ENCODE measurements at regions not wholly inside any gene's neighbourhood (a gene's known extent, or its start where the extent isn't known, plus 50 kb on each side); places are given as distances from the start of the nearest gene placed in this dataset.

DNA sequence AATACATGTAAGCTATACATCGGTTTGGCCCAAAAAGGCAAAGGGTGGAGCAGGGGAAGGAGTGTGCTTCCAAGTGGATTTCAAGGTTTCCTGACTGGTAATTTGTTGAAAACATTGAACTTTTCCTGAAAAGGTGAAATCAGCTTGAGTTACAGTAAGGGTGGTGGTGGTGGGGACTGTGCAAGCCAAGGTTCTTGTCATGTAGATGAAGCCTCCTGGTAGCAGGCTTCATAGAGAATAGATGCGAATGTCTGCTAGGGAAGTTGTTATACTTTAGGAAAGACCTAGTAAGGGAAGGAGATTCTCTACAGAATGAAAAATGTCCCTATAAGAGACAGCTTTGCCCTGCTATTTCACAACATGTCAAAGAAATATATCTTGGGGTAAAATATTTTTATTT is 528.2 kb upstream of the CBLB start:
- TF ChIP-seq, protein P1, sequence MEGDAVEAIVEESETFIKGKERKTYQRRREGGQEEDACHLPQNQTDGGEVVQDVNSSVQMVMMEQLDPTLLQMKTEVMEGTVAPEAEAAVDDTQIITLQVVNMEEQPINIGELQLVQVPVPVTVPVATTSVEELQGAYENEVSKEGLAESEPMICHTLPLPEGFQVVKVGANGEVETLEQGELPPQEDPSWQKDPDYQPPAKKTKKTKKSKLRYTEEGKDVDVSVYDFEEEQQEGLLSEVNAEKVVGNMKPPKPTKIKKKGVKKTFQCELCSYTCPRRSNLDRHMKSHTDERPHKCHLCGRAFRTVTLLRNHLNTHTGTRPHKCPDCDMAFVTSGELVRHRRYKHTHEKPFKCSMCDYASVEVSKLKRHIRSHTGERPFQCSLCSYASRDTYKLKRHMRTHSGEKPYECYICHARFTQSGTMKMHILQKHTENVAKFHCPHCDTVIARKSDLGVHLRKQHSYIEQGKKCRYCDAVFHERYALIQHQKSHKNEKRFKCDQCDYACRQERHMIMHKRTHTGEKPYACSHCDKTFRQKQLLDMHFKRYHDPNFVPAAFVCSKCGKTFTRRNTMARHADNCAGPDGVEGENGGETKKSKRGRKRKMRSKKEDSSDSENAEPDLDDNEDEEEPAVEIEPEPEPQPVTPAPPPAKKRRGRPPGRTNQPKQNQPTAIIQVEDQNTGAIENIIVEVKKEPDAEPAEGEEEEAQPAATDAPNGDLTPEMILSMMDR (IDR thresholded peaks at IDR 0.05) = no peak
- TF ChIP-seq POLR2A (IDR thresholded peaks at IDR 0.05) = no peak

Measured in Peyer's patch (tissue), 4 donors.